Left lung (tissue), 4 donors: ENCODE measurements at regions not wholly inside any gene's neighbourhood (a gene's known extent, or its start where the extent isn't known, plus 50 kb on each side); places are given as distances from the start of the nearest gene placed in this dataset.
"Not testable (repeated sequence)": the region's sequence is repeated elsewhere in the genome, so short reads cannot be mapped to it uniquely, and the experiment has no call there.

ENCODE experiments used
- ATAC-seq: fragments of 200-7000 bp; cut with Tn5 transposase; one replicate; pipeline ENCODE4 v1.9.1; 2020; ENCODE audit warnings: moderate library complexity
- DNase-seq, 4 donors: peaks; one replicate each; pipeline ENCODE4 v3.0.0-alpha.2; 2013 to 2020
- H3K27ac ChIP-seq, 2 donors: fragments of 200-600 bp; sonication (generic) in 1 of 2; one replicate each; pipeline versions ENCODE4 v1.5.0 to v1.8.0; 2020 to 2021
- H3K27me3 ChIP-seq, 2 donors: fragments of 200-600 bp; sonication (generic) in 1 of 2; one replicate each; pipeline versions ENCODE4 v1.5.0 to v1.8.0; 2020 to 2021
- H3K36me3 ChIP-seq, 2 donors: fragments of 200-600 bp; sonication (generic) in 1 of 2; one replicate each; pipeline versions ENCODE4 v1.5.0 to v1.8.0; 2020 to 2021
- H3K4me1 ChIP-seq, 2 donors: fragments of 200-600 bp; one replicate each; pipeline ENCODE4 v1.8.0; 2021
- H3K4me3 ChIP-seq, 2 donors: fragments of 200-600 bp; sonication (generic) in 1 of 2; one replicate each; pipeline versions ENCODE4 v1.5.0 to v1.8.0; 2020 to 2021; ENCODE audit warnings: mild to moderate bottlenecking in 1 of 2
- H3K9me3 ChIP-seq, 2 donors: fragments of 200-600 bp; sonication (generic) in 1 of 2; one replicate each; pipeline versions ENCODE4 v1.5.0 to v1.8.0; 2020 to 2021
- CTCF ChIP-seq, 2 donors: fragments of 200-600 bp; sonication (generic) in 1 of 2; IDR thresholded peaks; one replicate each; pipeline versions ENCODE4 v1.5.0 to v1.8.0; 2021; ENCODE audit warnings: antibody characterized with exemption in 2 of 2
- intact Hi-C, 2 donors: fragments of 100-400 bp; cut with DNase I; formaldehyde crosslinking; loops; one replicate each; pipeline versions ENCODE4 v1.11.2 to v1.14.2; 2022
- donor health status: DM: no; HTN: yes; CAD: no.
- donor health status: DM: no; HTN: no; CAD: no.

- Histone ChIP-seq H3K4me1 (no peaks in the 10 kb centered on the region), H3K36me3 (no peaks in the 10 kb centered on the region), H3K4me3 (no peak overlapping the region), H3K27me3 (no peaks in the 10 kb centered on the region), H3K27ac (no peak overlapping the region), H3K9me3 (no peaks in the 10 kb centered on the region)
- no peak for TF ChIP-seq CTCF (IDR thresholded peaks at IDR 0.05)
- intact Hi-C loops, result no loop called here
- no peak for ATAC-seq
- DNase-seq, result no peak
Measured at GRCh38 chr9:108743901-108744371, 111.8 kb downstream of the ACTL7B start.

GRCh38 chr9:108743416-108743815 lies 112.4 kb downstream of the ACTL7B start:
- Histone ChIP-seq H3K27ac (no peak overlapping the region), H3K4me1 (no peaks in the 10 kb centered on the region), H3K27me3 (no peaks in the 10 kb centered on the region), H3K4me3 (no peak overlapping the region), H3K9me3 (no peaks in the 10 kb centered on the region), H3K36me3 (no peaks in the 10 kb centered on the region)
- intact Hi-C loops, result no loop called here
- ATAC-seq (no peak), DNase-seq (no peak)
- no peak for TF ChIP-seq CTCF (IDR thresholded peaks at IDR 0.05)

- no peak for ATAC-seq
- Histone ChIP-seq H3K36me3 (no peaks in the 10 kb centered on the region), H3K27me3 (no peaks in the 10 kb centered on the region), H3K27ac (no peak overlapping the region), H3K4me3 (no peak overlapping the region), H3K9me3 (no peaks in the 10 kb centered on the region), H3K4me1 (no peaks in the 10 kb centered on the region)
- TF ChIP-seq CTCF (IDR thresholded peaks at IDR 0.05), result no peak
- DNase-seq, result no peak
- intact Hi-C loops, result no loop called here
Measured at GRCh38 chr9:108742191-108742590, 113.6 kb downstream of the ACTL7B start.

GRCh38 chr9:108731292-108731691 lies 124.5 kb downstream of the ACTL7B start:
- H3K4me1 ChIP-seq, H3K36me3 ChIP-seq, ATAC-seq, intact Hi-C loops, H3K27ac ChIP-seq, DNase-seq, H3K4me3 ChIP-seq, H3K27me3 ChIP-seq: not testable (repeated sequence)
- peaks cover 0 to 14% of the 10 kb centered on the region in 2 donors for H3K9me3 ChIP-seq

GRCh38 chr9:108727580-108728111 lies 128.1 kb downstream of the ACTL7B start:
- DNase-seq, result peak in 3 of 4 donors; percentile 14 to 44 (median 36)
- peak; percentile 57 for ATAC-seq
- H3K4me1 ChIP-seq, result no peaks in the 10 kb centered on the region
- intact Hi-C loops, result no loop called here
- no peak overlapping the region for H3K27ac ChIP-seq
- H3K36me3 ChIP-seq, result no peaks in the 10 kb centered on the region
- H3K9me3 ChIP-seq, result peaks cover 0 to 9% of the 10 kb centered on the region in 2 donors
- H3K27me3 ChIP-seq, result no peaks in the 10 kb centered on the region
- no peak overlapping the region for H3K4me3 ChIP-seq
- no peak for TF ChIP-seq CTCF (IDR thresholded peaks at IDR 0.05)

- no peaks in the 10 kb centered on the region for H3K9me3 ChIP-seq
- TF ChIP-seq CTCF (IDR thresholded peaks at IDR 0.05), result no peak
- intact Hi-C loops, result no loop called here
Measured at GRCh38 chr9:108724652-108725051, 131.1 kb downstream of the ACTL7B start.

More at GRCh38 chr9:108724652-108725051, 131.1 kb downstream of the ACTL7B start:
- H3K4me1 ChIP-seq, result no peaks in the 10 kb centered on the region
- no peaks in the 10 kb centered on the region for H3K27me3 ChIP-seq
- H3K4me3 ChIP-seq, result no peak overlapping the region
- ATAC-seq (no peak), DNase-seq (no peak)
- H3K27ac ChIP-seq, result no peak overlapping the region
- H3K36me3 ChIP-seq, result no peaks in the 10 kb centered on the region
